SK-N-SH (cell line): ENCODE measurements at regions not wholly inside any gene's neighbourhood (a gene's known extent, or its start where the extent isn't known, plus 50 kb on each side); places are given as distances from the start of the nearest gene placed in this dataset.

Experiments used
- CTCF ChIP-seq: fragments of 200-600 bp; sonication (generic); IDR thresholded peaks from 2 replicates; pipeline ENCODE4 v1.6.1; 2017; ENCODE audit warnings: antibody characterized with exemption, mild to moderate bottlenecking, moderate library complexity
- REST ChIP-seq: IDR thresholded peaks from 2 replicates; pipeline ENCODE4 v1.6.1; 2012; ENCODE audit warnings: mild to moderate bottlenecking, low read depth, low read length, moderate library complexity

- TF ChIP-seq CTCF (no peak), REST (no peak)
These were observed 345.8 kb upstream of the PPARGC1A start for GRCh38 chr4:24235618-24236017.
